ENCODE measurements at regions not wholly inside any gene's neighbourhood (a gene's known extent, or its start where the extent isn't known, plus 50 kb on each side); places are given as distances from the start of the nearest gene placed in this dataset.

GRCh38 chr1:232859216-232859615, 54.0 kb downstream of the MAP10 start:
- Mint-ChIP-seq H3K4me3 (ENCODE audit: unreplicated experiment) (no peak overlapping the region), H3K27me3 (ENCODE audit: unreplicated experiment) (peaks cover 3% of the 10 kb centered on the region), H3K36me3 (ENCODE audit: unreplicated experiment) (no peaks in the 10 kb centered on the region), H3K9me3 (ENCODE audit: unreplicated experiment) (no peaks in the 10 kb centered on the region), H3K4me1 (ENCODE audit: low read depth, unreplicated experiment) (peaks cover 4% of the 10 kb centered on the region), H3K27ac (ENCODE audit: unreplicated experiment) (no peak overlapping the region)
- no peak for DNase-seq
- no peak for TF ChIP-seq CTCF (IDR thresholded peaks at IDR 0.05; ENCODE audit: partially characterized antibody, unreplicated experiment)

GRCh38 chr1:232861107-232861506, 55.9 kb downstream of the MAP10 start:
- no peak for TF ChIP-seq CTCF (IDR thresholded peaks at IDR 0.05; ENCODE audit: partially characterized antibody, unreplicated experiment)
- Mint-ChIP-seq H3K9me3 (ENCODE audit: unreplicated experiment) (no peaks in the 10 kb centered on the region), H3K4me1 (ENCODE audit: low read depth, unreplicated experiment) (peaks cover 4% of the 10 kb centered on the region), H3K27me3 (ENCODE audit: unreplicated experiment) (peaks cover 3% of the 10 kb centered on the region), H3K4me3 (ENCODE audit: unreplicated experiment) (no peak overlapping the region), H3K36me3 (ENCODE audit: unreplicated experiment) (no peaks in the 10 kb centered on the region), H3K27ac (ENCODE audit: unreplicated experiment) (no peak overlapping the region)
- DNase-seq = no peak

GRCh38 chr1:232863544-232864275, 58.5 kb downstream of the MAP10 start:
- Mint-ChIP-seq H3K4me3 (ENCODE audit: unreplicated experiment) (no peak overlapping the region), H3K27me3 (ENCODE audit: unreplicated experiment) (no peaks in the 10 kb centered on the region), H3K9me3 (ENCODE audit: unreplicated experiment) (no peaks in the 10 kb centered on the region), H3K27ac (ENCODE audit: unreplicated experiment) (no peak overlapping the region), H3K36me3 (ENCODE audit: unreplicated experiment) (peaks cover under 1% of the 10 kb centered on the region), H3K4me1 (ENCODE audit: low read depth, unreplicated experiment) (peaks cover 4% of the 10 kb centered on the region)
- no peak for TF ChIP-seq CTCF (IDR thresholded peaks at IDR 0.05; ENCODE audit: partially characterized antibody, unreplicated experiment)
- DNase-seq = no peak

GRCh38 chr1:232865102-232865931, 60.1 kb downstream of the MAP10 start:
- no peak overlapping the region for H3K27ac Mint-ChIP-seq (ENCODE audit: unreplicated experiment)
- H3K36me3 Mint-ChIP-seq (ENCODE audit: unreplicated experiment) = peaks cover 7% of the 10 kb centered on the region
- DNase-seq = no peak
- no peaks in the 10 kb centered on the region for H3K9me3 Mint-ChIP-seq (ENCODE audit: unreplicated experiment)
- no peak overlapping the region for H3K4me3 Mint-ChIP-seq (ENCODE audit: unreplicated experiment)
- TF ChIP-seq CTCF (IDR thresholded peaks at IDR 0.05; ENCODE audit: partially characterized antibody, unreplicated experiment) = no peak
- H3K4me1 Mint-ChIP-seq (ENCODE audit: low read depth, unreplicated experiment) = peaks cover 9% of the 10 kb centered on the region
- peaks cover 2% of the 10 kb centered on the region for H3K27me3 Mint-ChIP-seq (ENCODE audit: unreplicated experiment)

All from glutamatergic neuron (in vitro differentiated cells).